ENCODE measurements at regions not wholly inside any gene's neighbourhood (a gene's known extent, or its start where the extent isn't known, plus 50 kb on each side); places are given as distances from the start of the nearest gene placed in this dataset.

DNA sequence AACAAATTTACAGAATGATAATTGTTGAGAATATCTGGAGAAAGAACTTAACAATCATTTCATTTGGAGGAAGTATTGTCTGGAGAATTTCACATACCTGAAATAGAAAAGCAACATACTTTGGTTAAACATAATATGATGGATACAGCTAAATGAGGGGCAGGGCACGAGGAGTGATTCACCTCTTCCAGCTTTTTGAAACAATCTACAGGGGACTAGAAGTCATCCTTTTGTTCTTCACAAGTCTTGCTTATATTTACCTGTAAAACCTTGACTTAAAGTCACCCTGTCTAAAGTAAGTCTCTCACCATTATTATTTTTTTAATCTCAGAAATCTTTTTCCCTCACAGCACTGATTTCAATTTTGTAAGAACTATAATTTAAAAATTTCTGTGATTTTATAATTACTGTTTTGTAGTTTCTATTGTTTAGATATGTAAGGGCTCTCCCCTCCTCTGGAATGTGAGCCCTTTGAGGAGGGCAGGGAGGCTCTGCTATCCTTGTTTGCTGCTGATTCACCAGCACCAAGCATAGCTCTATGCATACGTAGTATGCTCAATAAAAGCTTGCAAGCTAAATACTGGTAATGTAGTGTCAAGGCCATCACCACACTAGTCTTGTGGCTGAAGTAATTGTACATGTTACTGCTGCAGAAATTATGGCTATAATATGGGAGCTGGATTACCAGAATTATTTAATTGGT, 193.9 kb upstream of the THRB start:
- TF ChIP-seq ZBTB7A (tag by site-specific recombination; IDR thresholded peaks at IDR 0.05; ENCODE audit: low read depth) (no peak), REPIN1 (tag by site-specific recombination; IDR thresholded peaks at IDR 0.05; ENCODE audit: low read depth) (no peak)

Measured in HEK293 (cell line).